Left lung (tissue), 4 donors: ENCODE measurements at regions not wholly inside any gene's neighbourhood (a gene's known extent, or its start where the extent isn't known, plus 50 kb on each side); places are given as distances from the start of the nearest gene placed in this dataset.
A peak's percentile ranks its signal among the peaks of the same experiment; 100 is the strongest.

ENCODE experiments used
- ATAC-seq: fragments of 200-7000 bp; cut with Tn5 transposase; one replicate; pipeline ENCODE4 v1.9.1; 2020; ENCODE audit warnings: moderate library complexity
- DNase-seq, 4 donors: peaks; one replicate each; pipeline ENCODE4 v3.0.0-alpha.2; 2013 to 2020
- H3K27ac ChIP-seq, 2 donors: fragments of 200-600 bp; sonication (generic) in 1 of 2; one replicate each; pipeline versions ENCODE4 v1.5.0 to v1.8.0; 2020 to 2021
- H3K27me3 ChIP-seq, 2 donors: fragments of 200-600 bp; sonication (generic) in 1 of 2; one replicate each; pipeline versions ENCODE4 v1.5.0 to v1.8.0; 2020 to 2021
- H3K36me3 ChIP-seq, 2 donors: fragments of 200-600 bp; sonication (generic) in 1 of 2; one replicate each; pipeline versions ENCODE4 v1.5.0 to v1.8.0; 2020 to 2021
- H3K4me1 ChIP-seq, 2 donors: fragments of 200-600 bp; one replicate each; pipeline ENCODE4 v1.8.0; 2021
- H3K4me3 ChIP-seq, 2 donors: fragments of 200-600 bp; sonication (generic) in 1 of 2; one replicate each; pipeline versions ENCODE4 v1.5.0 to v1.8.0; 2020 to 2021; ENCODE audit warnings: mild to moderate bottlenecking in 1 of 2
- H3K9me3 ChIP-seq, 2 donors: fragments of 200-600 bp; sonication (generic) in 1 of 2; one replicate each; pipeline versions ENCODE4 v1.5.0 to v1.8.0; 2020 to 2021
- CTCF ChIP-seq, 2 donors: fragments of 200-600 bp; sonication (generic) in 1 of 2; IDR thresholded peaks; one replicate each; pipeline versions ENCODE4 v1.5.0 to v1.8.0; 2021; ENCODE audit warnings: antibody characterized with exemption in 2 of 2
- intact Hi-C, 2 donors: fragments of 100-400 bp; cut with DNase I; formaldehyde crosslinking; loops; one replicate each; pipeline versions ENCODE4 v1.11.2 to v1.14.2; 2022
- donor health status: DM: no; HTN: yes; CAD: no.
- donor health status: DM: no; HTN: no; CAD: no.

GRCh38 chr9:134234687-134235359 is 70.5 kb upstream of the RNU6ATAC start:
- no peaks in the 10 kb centered on the region for H3K36me3 ChIP-seq
- intact Hi-C loops, result no loop called here
- ATAC-seq (no peak), DNase-seq (peak in 1 of 4 donors; percentile 63)
- H3K4me1 ChIP-seq, result peaks cover 3 to 8% of the 10 kb centered on the region in 2 donors
- no peak for TF ChIP-seq CTCF (IDR thresholded peaks at IDR 0.05)
- no peak overlapping the region for H3K4me3 ChIP-seq
- H3K27me3 ChIP-seq, result peaks cover 0 to 30% of the 10 kb centered on the region in 2 donors
- no peaks in the 10 kb centered on the region for H3K9me3 ChIP-seq
- no peak overlapping the region for H3K27ac ChIP-seq

- TF ChIP-seq CTCF (IDR thresholded peaks at IDR 0.05), result no peak
- Histone ChIP-seq H3K27me3 (peaks cover 0 to 35% of the 10 kb centered on the region in 2 donors), H3K27ac (no peak overlapping the region), H3K4me1 (peaks cover 3 to 8% of the 10 kb centered on the region in 2 donors), H3K36me3 (no peaks in the 10 kb centered on the region), H3K4me3 (no peak overlapping the region), H3K9me3 (no peaks in the 10 kb centered on the region)
- ATAC-seq (no peak), DNase-seq (peak in 1 of 4 donors; percentile 53)
- intact Hi-C loops, result no loop called here
Observed at GRCh38 chr9:134235366-134235765, 71.0 kb upstream of the RNU6ATAC start.

GRCh38 chr9:134236001-134236421 is 71.6 kb upstream of the RNU6ATAC start:
- peaks cover 1 to 8% of the 10 kb centered on the region in 2 donors for H3K4me1 ChIP-seq
- no peak overlapping the region for H3K27ac ChIP-seq
- intact Hi-C loops, result no loop called here
- no peaks in the 10 kb centered on the region for H3K9me3 ChIP-seq
- DNase-seq (no peak), ATAC-seq (no peak)
- TF ChIP-seq CTCF (IDR thresholded peaks at IDR 0.05), result no peak
- no peaks in the 10 kb centered on the region for H3K36me3 ChIP-seq
- no peak overlapping the region for H3K4me3 ChIP-seq
- H3K27me3 ChIP-seq, result peaks cover 0 to 42% of the 10 kb centered on the region in 2 donors

- Histone ChIP-seq H3K4me1 (no peaks in the 10 kb centered on the region), H3K27ac (no peak overlapping the region), H3K36me3 (no peaks in the 10 kb centered on the region), H3K4me3 (no peak overlapping the region), H3K9me3 (no peaks in the 10 kb centered on the region), H3K27me3 (peaks cover 5 to 49% of the 10 kb centered on the region in 2 donors)
- ATAC-seq (no peak), DNase-seq (peak in 1 of 4 donors; percentile 65)
- no peak for TF ChIP-seq CTCF (IDR thresholded peaks at IDR 0.05)
- intact Hi-C loops, result no loop called here
Observed at GRCh38 chr9:134236935-134237629, 72.7 kb upstream of the RNU6ATAC start.

- no peak for TF ChIP-seq CTCF (IDR thresholded peaks at IDR 0.05)
Observed at GRCh38 chr9:134237630-134238265, 73.4 kb upstream of the RNU6ATAC start.

More at GRCh38 chr9:134237630-134238265, 73.4 kb upstream of the RNU6ATAC start:
- Histone ChIP-seq H3K9me3 (no peaks in the 10 kb centered on the region), H3K27ac (no peak overlapping the region), H3K4me3 (no peak overlapping the region), H3K36me3 (no peaks in the 10 kb centered on the region), H3K4me1 (no peaks in the 10 kb centered on the region), H3K27me3 (peaks cover 6 to 47% of the 10 kb centered on the region in 2 donors)
- intact Hi-C loops, result no loop called here
- ATAC-seq, result no peak
- peak in 1 of 4 donors; percentile 64 for DNase-seq
